GM18507 (cell line): ENCODE measurements at regions not wholly inside any gene's neighbourhood (a gene's known extent, or its start where the extent isn't known, plus 50 kb on each side); places are given as distances from the start of the nearest gene placed in this dataset.
A peak's percentile ranks its signal among the peaks of the same experiment; 100 is the strongest.

Source experiments
- DNase-seq: peaks from one replicate; pipeline ENCODE4 v3.0.0; 2011; ENCODE audit warnings: low read depth; ENCODE audit not compliant: insufficient read length; ENCODE audit errors: extremely low spot score
- FAIRE-seq: peaks from 2 replicates; lab custom pipeline; 2011; peaks lifted over from hg19 to GRCh38; lab: Jason Lieb, UNC

DNA sequence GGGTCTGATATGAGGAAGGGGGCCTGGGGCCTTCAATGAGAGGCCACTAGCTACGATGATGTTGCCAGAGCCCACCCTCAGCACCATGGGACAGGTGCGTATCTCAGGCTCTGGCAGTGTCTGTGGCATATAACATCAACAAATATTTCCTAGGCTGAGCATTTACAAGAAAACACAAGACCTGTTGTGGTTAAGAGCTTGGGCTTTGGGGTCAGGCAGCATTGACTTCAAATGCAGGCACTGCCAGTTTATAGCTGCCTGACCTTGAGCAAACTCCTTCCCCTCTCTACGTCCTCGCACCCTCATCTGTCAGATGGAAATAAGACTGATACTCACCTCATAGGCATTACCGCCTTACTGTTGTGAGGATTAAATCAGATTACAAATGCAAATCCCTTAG lies 156.0 kb downstream of the KATNAL1 start:
- FAIRE-seq (no peak), DNase-seq (no peak)

GRCh38 chr13:30149248-30149647 lies 158.1 kb downstream of the KATNAL1 start:
- DNase-seq = no peak
- no peak for FAIRE-seq

- FAIRE-seq = no peak
These were observed 158.6 kb downstream of the KATNAL1 start for GRCh38 chr13:30148786-30149185.

DNA sequence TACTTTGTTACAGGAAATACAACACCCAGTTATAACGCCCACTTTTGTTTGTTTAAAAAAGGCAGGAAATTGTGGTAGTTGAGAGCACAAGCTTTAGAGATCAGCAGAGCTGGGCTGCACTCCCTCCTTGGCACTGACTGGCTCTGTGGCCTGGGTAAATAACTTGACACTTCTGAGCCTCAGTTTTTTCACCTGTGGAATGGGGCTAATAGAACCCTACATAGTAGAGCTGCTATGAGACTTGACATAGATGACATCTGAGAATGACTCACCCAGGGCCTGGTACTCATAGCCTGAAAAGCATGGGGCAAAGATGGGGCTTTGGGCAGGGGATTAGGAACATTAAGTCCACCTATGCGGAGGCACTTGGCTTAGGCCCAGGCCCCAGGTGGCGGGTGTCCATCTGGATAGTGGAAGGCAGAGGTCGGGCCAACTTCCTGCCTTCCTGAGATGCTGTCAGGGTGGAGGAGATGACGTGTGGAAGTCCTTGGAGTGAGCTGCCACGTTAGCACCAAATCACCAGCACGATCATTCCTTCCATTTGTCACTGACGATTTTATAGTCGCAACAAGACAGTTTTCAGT lies 159.1 kb downstream of the KATNAL1 start:
- no peak for DNase-seq
- peak; percentile 56 for FAIRE-seq

More at GRCh38 chr13:30148786-30149185, 158.6 kb downstream of the KATNAL1 start:
- DNase-seq = no peak

DNA sequence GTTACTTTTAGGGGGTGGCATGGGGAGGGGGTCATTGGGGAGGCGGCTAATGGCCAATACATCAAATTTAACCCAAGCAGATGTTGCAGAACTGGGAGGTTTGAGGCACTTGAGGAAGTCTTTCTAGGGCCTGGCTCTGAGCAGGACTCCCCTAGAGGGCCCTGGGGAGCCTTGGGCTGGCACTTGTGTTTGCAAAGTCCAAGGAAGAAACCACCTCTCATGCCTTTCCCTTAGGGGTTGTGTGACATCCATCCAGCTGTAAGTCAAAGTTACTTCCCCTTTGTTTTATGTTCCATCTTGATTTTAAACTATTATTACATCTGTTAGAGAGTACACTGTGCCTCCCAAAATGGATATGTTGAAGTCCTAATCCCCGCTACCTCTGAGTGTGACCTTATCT lies 159.9 kb downstream of the KATNAL1 start:
- no peak for DNase-seq
- FAIRE-seq = no peak

DNA sequence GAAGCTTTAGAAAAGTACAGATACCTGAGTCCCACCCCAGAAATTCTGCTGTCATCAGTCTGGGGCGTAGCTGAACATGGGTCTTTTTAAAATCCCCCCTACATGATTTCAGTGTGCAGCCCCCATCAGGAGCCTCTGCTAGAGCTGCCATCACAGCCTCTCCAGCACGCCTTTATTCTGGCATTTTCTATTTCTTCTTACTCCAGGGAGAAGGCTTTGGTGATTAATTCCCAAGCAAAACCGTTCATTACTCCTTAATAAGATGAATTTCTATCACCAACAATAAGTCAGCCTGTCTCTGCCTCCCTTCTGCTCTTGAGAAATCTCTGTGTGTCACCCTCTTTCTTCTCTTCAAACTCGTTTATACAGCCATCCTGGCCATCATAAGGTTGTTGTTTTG lies 160.3 kb downstream of the KATNAL1 start:
- no peak for DNase-seq
- FAIRE-seq = no peak

GRCh38 chr13:30145709-30146367 lies 161.5 kb downstream of the KATNAL1 start:
- DNase-seq (no peak), FAIRE-seq (peak; percentile 95)

GRCh38 chr13:30143666-30144400 lies 163.5 kb downstream of the KATNAL1 start:
- DNase-seq (no peak), FAIRE-seq (peak; percentile 18)

DNA sequence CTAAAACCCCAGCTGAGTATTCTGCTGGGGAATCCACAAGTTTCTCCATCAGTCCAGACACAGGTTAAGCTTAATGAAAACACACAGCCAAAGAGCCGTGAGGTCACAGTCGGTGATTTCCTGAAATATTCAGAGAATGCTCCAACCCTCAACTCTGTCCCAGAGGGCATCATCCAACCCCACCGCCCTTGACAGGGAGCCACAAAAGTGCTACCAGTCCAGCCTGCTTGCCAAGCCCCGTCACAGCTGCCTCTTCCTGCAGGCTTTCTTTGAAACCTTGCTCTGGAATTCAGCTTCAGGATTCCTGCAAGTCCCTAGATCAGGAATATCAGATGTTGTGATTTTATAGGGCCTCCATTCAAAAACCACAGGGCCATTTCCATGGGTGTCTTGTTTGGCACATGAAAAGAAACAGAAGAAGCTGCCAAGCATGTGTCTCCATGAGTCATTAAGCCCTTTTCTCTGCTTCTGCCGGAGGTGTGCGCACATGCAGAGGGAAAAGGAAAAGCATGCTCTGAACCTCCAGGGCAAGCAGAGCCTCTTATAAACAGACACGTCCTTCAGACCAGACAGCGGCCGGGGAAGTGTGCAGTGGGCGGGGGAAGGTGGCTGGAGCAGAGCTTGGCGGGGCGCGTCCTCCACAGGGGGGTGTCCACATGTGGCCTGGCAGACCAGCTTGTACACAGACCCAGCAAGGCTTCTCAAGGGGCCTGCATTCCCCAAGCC lies 164.7 kb downstream of the KATNAL1 start:
- no peak for DNase-seq
- FAIRE-seq = no peak

GRCh38 chr13:30141775-30142485 lies 165.4 kb downstream of the KATNAL1 start:
- FAIRE-seq (no peak), DNase-seq (no peak)

GRCh38 chr13:30140973-30141372 lies 166.4 kb downstream of the KATNAL1 start:
- FAIRE-seq (no peak), DNase-seq (no peak)

- DNase-seq (no peak), FAIRE-seq (no peak)
These were observed 168.8 kb downstream of the KATNAL1 start for GRCh38 chr13:30138511-30138910.

GRCh38 chr13:30135868-30136267 lies 171.5 kb downstream of the KATNAL1 start:
- FAIRE-seq = no peak

GRCh38 chr13:30135351-30135750 lies 172.0 kb downstream of the KATNAL1 start:
- no peak for FAIRE-seq
- DNase-seq = no peak

More at GRCh38 chr13:30135868-30136267, 171.5 kb downstream of the KATNAL1 start:
- DNase-seq = no peak

DNA sequence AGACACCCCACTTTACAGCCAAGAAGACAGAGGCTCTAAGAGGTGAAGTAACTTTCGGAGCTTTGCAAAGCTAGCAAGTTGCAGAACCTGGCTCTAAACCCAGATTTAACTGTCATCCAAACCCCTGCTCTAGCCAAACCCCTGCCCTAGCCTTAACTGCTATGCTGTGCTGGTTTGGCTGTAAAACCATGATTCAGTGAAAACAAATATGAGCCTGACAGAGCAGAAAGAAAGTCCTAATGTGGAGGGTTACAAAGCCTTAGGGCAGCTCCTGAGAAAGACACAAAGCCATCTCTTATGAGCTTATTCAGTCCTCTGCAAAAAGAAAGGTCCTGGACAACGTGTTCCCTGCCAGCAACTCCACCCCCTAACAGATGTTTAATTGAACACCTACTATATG lies 172.8 kb downstream of the KATNAL1 start:
- FAIRE-seq (no peak), DNase-seq (no peak)

DNA sequence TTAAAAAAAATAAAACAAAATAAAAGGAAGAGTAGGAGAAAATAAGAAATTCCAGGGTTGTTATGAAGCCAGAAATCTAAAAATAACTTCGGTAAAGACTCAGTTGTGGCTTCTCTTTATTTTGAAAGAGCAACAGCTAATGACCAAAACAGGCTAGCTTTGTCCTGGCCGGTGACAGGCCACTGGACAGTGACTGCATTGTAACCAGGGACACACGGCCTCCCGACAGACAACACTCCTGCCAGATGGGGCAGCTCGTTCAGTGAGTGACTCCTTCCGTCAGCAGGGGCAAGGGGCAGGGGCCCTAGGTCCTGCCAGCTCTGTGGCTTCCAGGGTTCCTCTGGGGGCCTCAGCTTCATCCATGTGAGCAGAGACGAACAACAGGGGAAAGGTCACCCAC lies 173.4 kb downstream of the KATNAL1 start:
- FAIRE-seq (no peak), DNase-seq (no peak)

DNA sequence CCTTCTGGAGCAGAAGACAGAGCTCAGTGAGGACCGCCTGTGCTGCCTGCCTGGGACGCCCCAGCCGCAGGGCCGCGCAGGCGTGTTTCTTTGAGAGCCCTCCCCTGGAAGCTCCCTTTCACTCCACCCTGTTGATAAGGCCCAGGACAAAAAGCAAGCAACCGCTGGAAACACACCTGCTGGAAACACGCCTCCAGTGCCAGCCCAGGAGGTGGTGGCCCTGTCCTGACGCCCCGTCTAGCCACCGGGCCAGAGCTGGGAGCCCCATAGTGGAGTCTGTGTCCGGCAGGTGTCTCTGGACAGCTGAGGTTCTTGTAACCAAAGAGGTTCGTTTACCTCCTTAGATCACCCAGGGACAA lies 173.8 kb downstream of the KATNAL1 start:
- FAIRE-seq = no peak
- no peak for DNase-seq

DNA sequence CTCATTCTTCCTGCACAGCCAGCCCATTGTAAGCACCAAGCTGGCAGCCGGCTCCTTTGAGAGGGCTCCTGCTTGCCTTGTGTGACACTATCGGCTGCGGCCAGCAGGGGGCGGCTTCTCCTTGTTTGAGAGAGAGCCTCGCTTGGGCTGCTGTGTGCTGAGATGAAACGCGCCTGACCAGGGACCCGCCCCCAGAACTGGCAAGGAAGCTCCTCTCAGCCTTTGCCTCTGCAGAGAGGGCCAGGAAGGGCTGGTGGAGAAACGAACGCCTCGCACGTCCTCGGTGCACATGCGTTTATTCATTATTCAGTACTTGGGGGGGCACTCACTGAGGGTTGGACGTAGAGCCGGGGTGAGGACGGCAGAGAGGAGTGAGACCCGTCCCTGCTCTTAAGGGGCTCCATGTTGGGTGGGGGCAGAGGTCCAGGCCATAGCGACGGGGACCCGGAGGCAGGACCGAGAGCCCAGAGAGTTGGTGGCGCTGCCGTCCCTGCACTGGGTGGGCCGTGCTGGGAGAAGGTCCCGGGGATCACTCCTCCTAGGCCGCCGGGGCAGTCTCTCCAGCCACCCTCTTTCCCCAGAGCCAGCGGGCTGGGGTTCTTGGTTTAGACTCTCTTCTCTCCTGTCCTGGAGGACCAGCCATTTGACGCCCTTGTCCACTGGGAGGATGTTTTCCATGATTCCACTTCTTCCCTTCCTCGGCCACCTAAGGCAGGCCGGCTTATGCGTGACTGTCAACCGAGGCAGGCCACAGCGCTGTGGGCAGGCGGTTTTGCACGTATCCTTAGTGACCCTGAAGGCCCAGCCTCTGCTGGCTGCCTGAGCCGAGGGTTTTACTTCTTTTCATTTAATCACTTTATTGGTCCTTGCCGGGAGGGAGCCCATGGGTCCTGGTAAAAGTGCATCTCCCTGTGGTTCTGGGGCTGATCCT lies 174.5 kb downstream of the KATNAL1 start:
- peak; percentile 80 for DNase-seq
- FAIRE-seq = peak; percentile 94

- no peak for DNase-seq
- FAIRE-seq = no peak
These were observed 177.9 kb downstream of the KATNAL1 start for GRCh38 chr13:30129411-30129810.
